HG02610 (cell line): ENCODE measurements at regions not wholly inside any gene's neighbourhood (a gene's known extent, or its start where the extent isn't known, plus 50 kb on each side); places are given as distances from the start of the nearest gene placed in this dataset.
A peak's percentile ranks its signal among the peaks of the same experiment; 100 is the strongest.
"Not testable (repeated sequence)": the region's sequence is repeated elsewhere in the genome, so short reads cannot be mapped to it uniquely, and the experiment has no call there.

ENCODE experiments used
- ATAC-seq: cut with Tn5 transposase; IDR thresholded peaks from one replicate; pipeline ENCODE4 v1.9.1; 2021; ENCODE audit warnings: mild to moderate bottlenecking, moderate library complexity; ENCODE audit not compliant: unreplicated experiment

- no peak for ATAC-seq
Observed at GRCh38 chr18:66300141-66300540, 303.7 kb downstream of the CDH19 start.

GRCh38 chr18:66280470-66280869 lies 323.4 kb downstream of the CDH19 start:
- no peak for ATAC-seq

GRCh38 chr18:66271962-66272361 lies 331.9 kb downstream of the CDH19 start:
- ATAC-seq: no peak

- ATAC-seq: no peak
Observed at GRCh38 chr18:66264130-66264529, 339.8 kb downstream of the CDH19 start.

GRCh38 chr18:66254121-66254520 lies 349.8 kb downstream of the CDH19 start:
- ATAC-seq: no peak

- no peak for ATAC-seq
Observed at GRCh38 chr18:66252703-66253102, 351.2 kb downstream of the CDH19 start.

- no peak for ATAC-seq
Observed at GRCh38 chr18:66235206-66235605, 368.7 kb downstream of the CDH19 start.

GRCh38 chr18:66226782-66227181 lies 377.1 kb downstream of the CDH19 start:
- ATAC-seq: no peak

GRCh38 chr18:66223317-66223716 lies 380.6 kb downstream of the CDH19 start:
- not testable (repeated sequence) for ATAC-seq

- no peak for ATAC-seq
Observed at GRCh38 chr18:66222174-66222573, 381.7 kb downstream of the CDH19 start.

GRCh38 chr18:66219817-66220216 lies 384.1 kb downstream of the CDH19 start:
- ATAC-seq: no peak

GRCh38 chr18:66211749-66212148 lies 392.1 kb downstream of the CDH19 start:
- no peak for ATAC-seq

- ATAC-seq: no peak
Observed at GRCh38 chr18:66210875-66211274, 393.0 kb downstream of the CDH19 start.

- no peak for ATAC-seq
Observed at GRCh38 chr18:66209656-66210055, 394.2 kb downstream of the CDH19 start.

GRCh38 chr18:66196805-66197204 lies 407.1 kb downstream of the CDH19 start:
- peak; percentile 47 for ATAC-seq

GRCh38 chr18:66193938-66194337 lies 410.0 kb downstream of the CDH19 start:
- no peak for ATAC-seq

- ATAC-seq: no peak
Observed at GRCh38 chr18:66193394-66193793, 410.5 kb downstream of the CDH19 start.

GRCh38 chr18:66168685-66169235 lies 417.9 kb downstream of the CDH7 start:
- no peak for ATAC-seq

- no peak for ATAC-seq
Observed at GRCh38 chr18:66167829-66168684, 417.2 kb downstream of the CDH7 start.

- no peak for ATAC-seq
Observed at GRCh38 chr18:66160007-66160406, 409.2 kb downstream of the CDH7 start.

GRCh38 chr18:66159451-66159850 lies 408.6 kb downstream of the CDH7 start:
- ATAC-seq: no peak

- peak; percentile 84 for ATAC-seq
Observed at GRCh38 chr18:66156946-66157687, 406.3 kb downstream of the CDH7 start.
